HG03571 (cell line): ENCODE measurements at regions not wholly inside any gene's neighbourhood (a gene's known extent, or its start where the extent isn't known, plus 50 kb on each side); places are given as distances from the start of the nearest gene placed in this dataset.
"Not testable (repeated sequence)": the region's sequence is repeated elsewhere in the genome, so short reads cannot be mapped to it uniquely, and the experiment has no call there.

Source experiments
- ATAC-seq: cut with Tn5 transposase; IDR thresholded peaks from one replicate; pipeline ENCODE4 v1.9.1; 2021; ENCODE audit not compliant: unreplicated experiment

DNA sequence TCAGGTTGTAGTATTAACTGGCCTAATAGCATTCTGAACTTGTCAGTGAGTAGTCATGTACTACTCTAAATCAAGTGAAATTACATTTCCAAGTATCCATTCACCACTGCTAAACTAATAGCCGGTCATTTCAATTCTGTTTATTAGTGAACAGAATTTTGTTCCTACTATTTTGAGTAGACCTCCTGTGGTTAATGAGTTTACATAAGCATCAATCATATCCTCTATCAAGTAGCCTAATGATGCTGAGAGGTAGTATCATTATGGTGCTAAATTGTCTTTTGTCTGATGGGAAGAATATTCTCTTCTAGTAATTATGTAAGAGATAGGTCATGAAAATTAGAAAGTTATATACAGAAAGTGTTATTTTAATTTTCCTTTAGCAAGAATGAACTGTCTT lies 602.8 kb downstream of the KCNT2 start:
- ATAC-seq, result no peak

DNA sequence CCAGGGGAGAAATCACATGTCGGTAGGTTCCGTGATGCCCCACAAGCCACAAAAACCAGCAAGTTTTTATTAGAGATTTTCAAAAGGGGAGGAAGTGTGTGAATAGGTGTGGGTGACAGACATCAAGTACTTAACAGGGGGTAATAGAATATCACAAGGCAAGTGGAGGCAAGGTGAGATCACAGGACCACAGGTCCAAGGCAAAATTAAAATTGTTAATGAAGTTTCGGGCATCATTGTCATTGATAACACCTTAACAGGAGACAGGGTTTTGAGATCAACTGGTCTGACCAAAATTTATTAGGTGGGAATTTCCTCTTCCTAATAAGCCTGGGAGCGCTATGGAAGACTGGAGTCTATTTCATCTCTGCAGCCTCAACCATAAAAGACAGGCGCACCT lies 603.9 kb downstream of the KCNT2 start:
- not testable (repeated sequence) for ATAC-seq

DNA sequence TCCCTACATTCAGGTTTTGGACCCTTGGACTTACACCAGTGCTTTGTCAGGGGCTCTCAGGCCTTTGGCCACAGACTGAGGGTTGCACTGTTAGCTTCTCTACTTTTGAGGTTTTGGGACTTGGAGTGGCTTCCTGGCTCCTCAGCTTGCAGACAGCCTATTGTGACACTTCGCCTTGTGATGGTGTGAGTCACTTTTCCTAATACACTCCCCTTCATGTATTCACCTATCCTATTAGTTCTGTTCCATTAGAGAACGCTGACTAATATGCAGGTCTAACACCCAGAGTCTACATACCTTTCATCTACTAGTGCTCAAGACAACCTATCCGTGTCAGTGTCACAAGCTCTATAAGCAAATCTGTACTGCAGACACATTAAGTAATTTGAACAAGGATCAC lies 605.3 kb downstream of the KCNT2 start:
- no peak for ATAC-seq

DNA sequence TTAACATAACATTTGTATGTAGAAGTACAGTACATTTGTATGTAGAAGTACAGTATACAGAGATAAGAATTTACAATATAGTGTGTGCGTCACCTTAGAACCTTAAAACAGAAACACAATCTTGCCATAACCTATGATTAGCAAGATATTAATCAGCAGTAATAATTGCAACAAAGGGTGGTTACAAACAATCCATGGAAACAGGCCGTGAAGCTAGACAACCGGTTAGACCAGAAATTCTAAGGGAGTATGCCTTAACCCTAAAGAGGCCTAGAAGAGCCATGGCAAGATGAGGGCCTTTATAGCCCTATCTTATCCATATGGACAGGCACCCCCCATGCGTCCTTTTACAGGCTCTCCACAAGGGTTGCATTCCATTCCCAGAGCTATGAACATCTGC lies 605.9 kb downstream of the KCNT2 start:
- not testable (repeated sequence) for ATAC-seq

DNA sequence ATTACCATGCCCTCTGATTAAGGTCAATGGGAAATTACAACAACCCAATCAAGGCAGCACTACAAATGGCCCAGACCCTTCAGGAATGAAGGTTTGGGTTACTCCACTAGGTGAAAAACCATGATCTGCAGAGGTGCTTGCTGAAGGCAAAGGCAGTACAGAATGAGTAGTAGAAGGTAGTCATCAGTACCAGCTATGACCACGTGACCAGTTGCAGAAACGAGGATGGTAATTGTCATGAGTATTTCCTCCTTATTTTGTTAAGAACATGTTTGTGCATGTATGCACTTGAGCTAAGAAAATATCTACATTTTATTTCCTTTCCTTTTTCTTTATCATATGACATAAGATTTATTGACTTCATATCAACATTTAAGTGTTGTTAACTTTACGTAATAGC lies 607.1 kb downstream of the KCNT2 start:
- ATAC-seq, result no peak

DNA sequence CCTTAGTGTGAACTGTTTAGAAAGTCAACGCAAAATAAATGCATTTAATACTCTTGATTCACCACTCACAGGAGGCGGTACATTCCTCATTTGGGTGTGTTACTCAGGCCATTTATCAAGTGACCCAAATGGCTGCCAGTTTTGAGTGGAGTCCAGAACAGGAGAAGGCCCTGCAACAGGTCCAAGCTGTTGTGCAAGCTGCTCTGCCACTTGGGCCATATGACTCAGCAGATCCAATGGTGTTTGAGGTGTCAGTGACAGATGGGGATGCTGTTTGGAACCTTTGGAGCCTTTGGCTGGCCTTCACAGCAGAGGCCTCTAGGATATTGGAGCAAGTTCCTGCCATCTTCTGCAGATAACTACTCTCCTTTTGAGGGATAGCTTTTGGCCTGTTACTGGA lies 609.2 kb downstream of the KCNT2 start:
- no peak for ATAC-seq

DNA sequence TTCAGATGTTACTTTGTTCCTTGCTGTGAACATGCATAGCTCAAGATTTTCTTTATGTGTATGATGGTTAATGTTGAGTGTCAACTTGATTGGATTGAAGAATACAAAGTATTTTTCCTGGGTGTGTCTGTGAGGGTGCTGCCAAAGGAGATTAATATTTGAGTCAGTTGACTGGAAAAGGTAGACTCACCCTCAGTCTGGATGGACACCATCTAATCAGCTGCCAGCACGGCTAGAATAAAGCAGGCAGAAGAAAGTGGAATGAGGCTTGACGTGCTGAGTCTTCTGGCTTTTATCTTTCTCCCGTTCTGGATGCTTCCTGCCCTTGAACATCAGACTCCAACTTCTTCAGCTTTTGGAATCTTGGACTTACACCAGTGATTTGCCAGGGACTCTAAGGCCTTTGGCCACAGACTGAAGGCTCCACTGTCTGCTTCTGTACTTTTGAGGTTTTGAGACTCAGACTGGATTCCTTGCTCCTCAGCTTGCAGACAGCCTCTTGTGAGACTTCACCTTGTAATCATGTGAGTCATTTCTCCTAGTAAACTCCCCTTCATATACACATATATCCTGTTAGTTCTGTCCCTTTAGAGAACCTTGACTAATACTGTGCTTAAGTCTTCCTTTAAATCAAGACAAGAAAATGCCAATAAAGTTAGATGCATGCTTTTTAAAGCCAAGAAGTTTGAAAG lies 626.6 kb downstream of the KCNT2 start:
- no peak for ATAC-seq

DNA sequence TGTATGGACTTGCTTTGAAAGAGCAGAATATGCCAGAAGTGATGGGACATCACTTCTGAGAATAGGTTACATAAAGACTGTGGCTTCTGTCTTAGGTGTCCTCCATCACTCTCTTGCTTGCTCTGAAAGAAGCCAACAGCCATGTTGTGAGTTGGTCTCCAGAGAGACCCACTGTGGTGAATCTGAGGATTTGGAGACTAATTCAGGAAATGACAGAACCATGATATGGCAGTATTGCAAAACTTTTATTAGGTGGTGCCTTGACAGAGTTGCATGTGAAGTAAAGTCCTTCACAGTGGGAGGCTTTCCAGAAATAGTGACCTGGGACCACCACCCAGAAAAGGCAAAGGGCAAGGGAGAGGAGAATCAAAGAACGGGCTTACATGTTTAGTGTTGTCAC lies 628.6 kb downstream of the KCNT2 start:
- no peak for ATAC-seq

DNA sequence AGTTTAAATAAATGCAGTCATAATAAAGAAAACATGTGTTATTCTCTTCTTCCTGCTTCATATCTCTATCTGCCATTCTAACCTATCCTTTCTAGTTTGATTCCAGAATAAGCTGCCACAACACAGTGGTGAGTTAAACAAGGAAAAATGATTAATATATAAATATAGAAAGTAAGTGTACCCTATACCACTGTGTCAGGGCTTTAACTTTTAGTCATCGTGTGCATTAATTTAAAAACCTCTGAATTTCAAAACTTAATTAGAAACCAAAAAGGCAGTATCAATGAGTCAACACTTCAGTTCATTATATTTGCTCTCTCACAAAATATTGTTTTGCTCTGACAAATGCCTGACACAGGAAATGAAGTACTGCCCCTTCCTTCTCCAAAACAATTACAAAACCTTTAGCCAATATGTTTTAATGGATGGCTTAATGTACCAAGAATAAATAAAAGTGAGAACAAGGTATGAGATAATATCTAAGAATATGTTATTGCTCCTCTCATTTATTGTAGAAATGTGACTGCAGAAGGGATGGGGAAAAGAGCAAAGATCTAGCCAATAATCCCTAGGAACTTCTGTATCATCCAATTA lies 634.8 kb downstream of the KCNT2 start:
- ATAC-seq, result no peak

DNA sequence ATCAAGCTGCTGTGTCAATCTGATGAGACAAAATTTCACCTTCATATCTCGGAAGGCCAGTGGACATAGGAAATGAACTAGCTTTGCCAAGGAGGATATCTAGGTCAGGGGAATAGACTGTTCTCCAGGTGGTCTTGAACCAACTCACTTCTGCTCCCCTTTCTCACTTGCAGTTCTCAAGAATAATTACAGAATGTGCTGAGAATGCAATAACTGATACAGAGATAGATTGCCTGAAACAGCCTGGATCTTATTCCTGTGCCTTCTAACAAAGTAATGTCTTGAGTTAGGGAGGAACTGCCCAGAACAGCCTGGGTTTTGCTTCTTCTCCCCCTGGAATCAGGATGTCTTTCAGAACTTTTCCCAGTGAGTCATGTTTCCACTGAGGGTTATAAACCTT lies 636.7 kb downstream of the KCNT2 start:
- no peak for ATAC-seq

DNA sequence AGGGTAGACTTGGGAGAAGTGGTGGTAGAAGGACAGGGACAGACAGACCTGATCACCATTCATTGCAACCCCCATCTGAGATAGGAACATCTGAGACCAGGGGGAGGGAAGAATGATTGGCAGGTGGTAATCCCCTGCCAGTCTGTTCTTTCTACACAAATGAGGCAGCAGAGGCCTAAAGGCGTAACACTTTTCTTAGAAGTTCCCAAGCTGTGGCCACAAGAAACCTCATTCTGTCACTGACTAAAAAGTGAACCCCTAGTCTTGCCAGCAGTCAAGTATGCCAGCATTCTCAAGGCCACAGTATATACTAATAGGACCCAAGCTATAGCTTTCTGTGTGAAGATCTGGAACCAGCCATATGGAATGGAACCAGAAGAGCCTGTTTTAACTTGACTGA lies 638.0 kb downstream of the KCNT2 start:
- no peak for ATAC-seq

DNA sequence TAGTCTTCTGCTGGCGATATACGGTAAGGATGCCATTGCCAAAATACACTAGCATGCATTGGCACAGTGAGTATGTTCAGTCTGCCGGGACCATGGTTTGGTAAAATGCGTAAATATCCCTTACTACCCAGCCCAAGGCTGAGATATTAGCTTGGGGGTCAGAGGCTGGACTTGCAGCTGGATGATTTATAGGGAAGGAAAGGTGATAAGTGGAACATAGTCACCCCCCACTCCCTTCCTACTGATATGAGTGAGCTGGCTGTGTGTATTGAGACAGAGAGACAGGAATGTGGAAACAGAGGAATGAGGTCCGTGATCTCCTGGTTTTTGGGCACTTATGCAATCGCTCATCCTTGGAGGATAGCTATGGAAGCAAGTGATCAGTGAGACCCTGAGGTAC lies 642.8 kb downstream of the KCNT2 start:
- no peak for ATAC-seq

DNA sequence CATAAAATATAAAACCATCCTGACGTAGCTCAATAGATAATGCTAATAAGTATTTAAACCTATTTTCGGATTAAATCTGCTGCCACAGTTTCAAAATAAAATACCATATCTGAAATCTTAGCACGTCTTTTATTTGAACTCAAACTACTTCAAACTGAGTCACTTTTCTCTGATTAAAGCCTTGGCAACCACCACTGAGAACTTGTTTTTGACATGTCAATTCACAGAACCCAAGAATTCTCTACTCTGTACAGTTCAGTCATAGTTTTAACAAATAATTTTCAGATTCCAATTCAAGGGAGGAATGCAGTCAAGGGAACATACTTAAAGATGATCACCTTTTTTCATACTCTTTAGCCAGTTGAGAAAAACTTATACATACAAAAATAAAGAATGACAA lies 643.2 kb downstream of the KCNT2 start:
- no peak for ATAC-seq

DNA sequence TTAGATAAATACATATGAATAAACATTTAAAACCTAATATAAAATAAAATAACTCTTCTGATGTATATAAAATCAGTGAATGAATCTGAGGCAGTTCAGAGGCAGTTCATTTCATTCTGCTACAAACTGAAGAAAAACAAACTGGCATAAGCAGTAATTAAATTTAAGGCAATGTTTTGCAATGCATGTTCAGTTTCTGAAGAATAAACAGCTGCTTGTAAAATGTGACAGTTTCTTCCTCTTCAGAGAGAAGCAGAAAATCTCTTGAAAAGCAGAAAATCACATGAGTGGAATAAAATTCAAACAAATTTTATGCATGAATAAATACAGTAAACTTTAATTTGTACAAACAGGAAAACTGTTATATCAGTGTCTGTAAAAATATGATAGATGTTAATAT lies 643.7 kb downstream of the KCNT2 start:
- ATAC-seq, result no peak

DNA sequence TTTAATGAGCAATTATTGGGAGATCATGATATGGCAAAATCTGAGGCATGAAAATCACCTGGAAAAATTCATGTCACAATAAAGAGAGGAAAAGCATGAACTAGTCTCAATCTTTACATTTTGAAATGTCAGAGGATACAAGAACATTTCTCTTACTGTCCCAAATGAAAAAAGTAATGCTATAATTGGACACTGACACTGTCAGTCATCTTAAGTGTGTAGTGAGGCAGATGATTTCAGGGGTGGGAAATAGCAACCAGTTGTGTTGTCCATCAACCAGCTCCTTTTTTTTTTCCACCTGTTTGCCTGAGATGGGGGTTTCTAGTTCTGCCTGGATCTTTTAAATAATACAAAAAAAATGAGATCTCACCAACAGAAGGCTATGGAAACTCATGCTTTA lies 646.2 kb downstream of the KCNT2 start:
- ATAC-seq, result no peak

DNA sequence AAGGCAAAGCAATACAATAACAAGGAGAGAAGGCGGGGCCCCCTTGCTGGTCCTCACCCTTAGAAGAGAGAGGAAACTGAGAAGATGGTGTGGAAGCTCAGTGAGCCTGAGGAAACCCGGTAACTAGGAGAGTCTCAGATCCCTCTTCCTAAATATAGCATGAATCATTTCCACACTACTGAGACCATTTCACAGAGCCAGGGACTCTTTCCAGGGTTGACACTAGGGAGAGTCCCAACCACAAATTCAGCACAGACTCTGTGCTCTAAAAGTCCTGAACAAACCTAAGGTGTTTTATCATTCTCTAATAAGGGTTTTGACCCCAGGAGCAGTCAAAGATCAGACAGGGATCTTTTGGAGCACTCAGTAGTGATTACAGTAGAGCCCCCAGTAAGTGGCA lies 647.7 kb downstream of the KCNT2 start:
- no peak for ATAC-seq

DNA sequence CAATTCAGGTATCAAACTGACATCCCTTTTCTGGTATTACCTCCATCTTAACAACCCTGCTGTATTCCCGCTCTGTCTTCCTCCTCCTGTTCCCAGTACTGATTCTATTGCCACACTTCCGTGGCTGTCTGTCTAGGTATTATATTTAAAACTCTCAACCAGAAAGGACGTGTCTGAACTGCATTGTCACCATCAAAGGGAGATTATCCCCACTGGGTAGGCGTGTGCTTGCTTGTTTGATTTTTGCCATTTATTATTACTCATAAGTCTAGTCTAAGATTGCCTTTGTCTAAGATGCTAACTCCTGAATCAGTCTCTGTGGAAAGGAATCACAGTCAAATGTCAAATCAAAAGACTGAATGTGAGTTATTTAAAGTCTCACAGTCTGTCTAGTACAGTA lies 650.1 kb downstream of the KCNT2 start:
- no peak for ATAC-seq

DNA sequence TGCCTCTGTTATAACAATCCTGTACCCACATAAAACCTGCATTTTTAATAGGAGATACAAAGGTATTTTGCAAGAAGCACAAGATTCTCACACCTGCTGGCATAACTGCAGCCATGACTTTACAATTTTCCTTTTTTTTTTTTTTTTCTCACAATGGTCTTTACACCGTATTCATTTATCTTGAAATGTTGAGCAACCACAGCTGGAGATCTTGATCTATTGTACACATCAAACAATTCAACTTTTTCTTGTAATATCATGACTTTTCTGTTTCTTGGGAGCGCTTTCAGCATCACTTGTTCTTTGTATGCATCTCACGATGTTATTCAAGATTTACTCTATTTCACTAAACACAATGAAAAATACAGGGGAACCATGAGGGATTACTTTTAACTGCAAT lies 651.4 kb downstream of the KCNT2 start:
- ATAC-seq, result no peak

DNA sequence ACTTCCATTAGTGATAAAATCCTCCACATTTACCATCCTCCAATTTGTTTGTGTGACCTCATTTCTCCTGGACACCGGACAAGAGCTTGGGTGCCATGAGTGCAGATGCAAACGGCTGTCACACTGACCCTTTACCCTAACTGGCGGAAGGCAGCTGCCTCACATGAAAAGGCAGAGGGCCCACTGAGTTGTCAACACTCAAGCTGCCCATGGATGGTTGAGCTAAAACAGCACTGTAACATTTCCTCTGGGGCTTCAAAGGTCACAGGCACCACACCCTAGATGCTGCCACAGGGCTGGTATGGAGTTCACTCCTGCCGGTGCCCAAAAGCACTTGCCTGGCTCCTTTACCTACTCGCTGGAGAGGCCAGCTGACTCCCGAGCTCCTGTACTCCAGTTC lies 653.4 kb downstream of the KCNT2 start:
- ATAC-seq, result no peak

DNA sequence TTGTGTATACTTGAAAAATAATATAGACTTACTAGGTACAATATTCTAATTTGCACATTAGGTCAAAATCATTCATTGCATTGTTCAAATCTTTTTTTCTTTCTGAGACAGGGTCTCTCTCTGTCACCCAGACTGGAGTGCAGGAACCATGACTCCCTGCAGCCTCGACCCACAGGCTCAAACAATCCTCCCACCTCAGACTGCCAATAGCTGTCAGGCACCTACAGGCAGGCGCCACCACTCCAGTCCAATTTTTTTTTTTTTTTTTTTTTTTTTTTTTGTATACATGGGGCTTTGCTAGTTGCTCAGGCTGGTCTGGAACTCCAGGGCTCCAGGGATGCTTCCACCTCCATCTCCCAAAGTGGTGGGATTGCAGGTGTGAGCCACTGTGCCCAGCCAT lies 656.9 kb downstream of the KCNT2 start:
- ATAC-seq, result no peak

DNA sequence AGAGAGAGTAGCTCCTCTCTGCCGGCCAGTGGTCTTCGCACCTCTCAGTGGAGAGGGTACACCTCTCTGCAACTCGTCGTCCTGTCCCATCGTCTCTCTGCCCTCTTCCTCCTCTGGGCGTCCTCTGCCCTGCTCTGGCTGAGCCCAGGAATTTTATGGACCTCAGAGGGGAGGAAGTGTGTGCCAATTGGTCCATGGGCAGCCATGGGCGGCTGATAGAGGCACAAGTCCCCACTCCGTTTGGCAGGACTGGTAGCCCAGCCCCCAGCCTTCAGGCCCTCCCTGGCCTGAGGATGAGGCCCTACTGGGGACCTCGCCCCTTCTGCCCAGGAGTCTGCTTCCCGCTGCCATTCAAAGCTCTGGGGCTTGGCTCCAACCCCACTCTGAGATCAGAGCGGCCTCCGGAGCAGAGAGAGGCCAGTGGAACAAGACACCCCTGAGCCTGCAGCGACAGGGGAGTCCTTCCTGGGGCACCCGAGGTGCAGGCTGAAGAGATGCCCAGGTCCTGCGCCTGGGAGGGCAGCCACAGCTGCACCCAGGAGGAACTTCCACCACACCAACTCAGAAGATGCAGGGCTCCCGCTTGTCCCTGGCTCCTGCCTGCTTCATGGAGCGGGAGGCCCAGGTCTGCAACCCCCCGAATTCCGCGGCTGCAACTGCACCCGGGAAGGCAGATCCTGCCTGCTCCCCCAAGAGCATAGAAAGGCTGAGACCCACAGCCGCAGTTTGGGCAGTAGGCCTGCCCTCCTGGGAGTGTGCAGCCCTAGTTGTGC lies 659.9 kb downstream of the KCNT2 start:
- no peak for ATAC-seq

DNA sequence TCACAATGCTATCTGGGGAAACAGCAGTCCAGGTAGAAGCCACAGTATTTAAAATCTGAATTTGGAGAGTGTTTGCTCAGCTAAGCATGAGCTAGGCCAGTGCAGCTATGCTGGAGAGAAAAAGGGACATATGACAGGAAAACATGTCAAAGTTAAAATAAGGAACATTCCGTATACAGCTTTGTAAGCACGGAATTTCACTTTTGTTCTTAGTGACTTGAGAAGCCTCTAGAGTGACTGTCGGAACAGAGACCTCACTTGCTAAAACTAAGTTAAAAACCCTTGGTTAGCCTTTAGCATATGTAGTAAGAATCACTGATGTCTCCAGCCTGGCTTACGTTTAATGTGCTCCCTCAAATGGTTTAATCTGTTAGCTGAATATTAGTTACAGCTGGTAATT lies 661.7 kb downstream of the KCNT2 start:
- no peak for ATAC-seq
